IMR-90 (cell line): ENCODE measurements at regions not wholly inside any gene's neighbourhood (a gene's known extent, or its start where the extent isn't known, plus 50 kb on each side); places are given as distances from the start of the nearest gene placed in this dataset.

Experiments used
- ATAC-seq: fragments of 200-7000 bp; cut with Tn5 transposase; 2 replicates; pipeline ENCODE4 v1.9.1; 2020; ENCODE audit warnings: low read depth, mild to moderate bottlenecking, moderate library complexity
- BruUV-seq: library from RNA; stranded (reverse); fragments of 400-500 nt; replicated peaks from 2 replicates; lab custom pipeline; 2021; lab: Mats Ljungman, UMichigan
- CTCF ChIA-PET: fragments of 300-600 bp; formaldehyde crosslinking; extraction: SDS; loops from one replicate; lab custom pipeline; 2021; ENCODE audit warnings: antibody characterized with exemption; lab: Yijun Ruan, JAX
- POLR2A ChIA-PET: fragments of 300-600 bp; sonication (Branson Sonifier 250); formaldehyde crosslinking; loops from one replicate; lab custom pipeline; 2022; ENCODE audit warnings: antibody characterized with exemption; ENCODE audit not compliant: unreplicated experiment; lab: Charles Lee
- DNase-seq: peaks from one replicate; pipeline ENCODE4 v3.0.0; 2013
- H2AFZ ChIP-seq: replicated peaks from 2 replicates; pipeline ENCODE3; 2013; ENCODE audit warnings: low read length, mild to moderate bottlenecking; ENCODE audit not compliant: poor library complexity
- H2AK5ac ChIP-seq: 2 replicates; pipeline ENCODE4 v1.6.1; 2013; ENCODE audit warnings: low read depth, low read length, inconsistent platforms
- H2AK9ac ChIP-seq: replicated peaks from 2 replicates; pipeline ENCODE3; 2013; ENCODE audit warnings: mild to moderate bottlenecking, low read depth, low read length, moderate library complexity; ENCODE audit not compliant: poor library complexity
- H2BK120ac ChIP-seq: 2 replicates; pipeline ENCODE4 v1.6.1; 2013; ENCODE audit warnings: low read depth, low read length, inconsistent platforms
- H2BK15ac ChIP-seq: 3 replicates; pipeline ENCODE4 v1.6.1; 2013; ENCODE audit warnings: low read depth, low read length, inconsistent platforms
- H2BK20ac ChIP-seq: 2 replicates; pipeline ENCODE4 v1.6.1; 2013; ENCODE audit warnings: low read depth, mild to moderate bottlenecking, inconsistent platforms, low read length, moderate library complexity
- H2BK5ac ChIP-seq: 2 replicates; pipeline ENCODE4 v1.6.1; 2013; ENCODE audit warnings: mild to moderate bottlenecking, low read depth, low read length, inconsistent platforms; ENCODE audit not compliant: poor library complexity, severe bottlenecking
- H3K14ac ChIP-seq: replicated peaks from 2 replicates; pipeline ENCODE4 v1.6.1; 2013; ENCODE audit warnings: low read depth, low read length, inconsistent platforms
- H3K18ac ChIP-seq: 2 replicates; pipeline ENCODE4 v1.6.1; 2013; ENCODE audit warnings: low read depth, low read length, control low read depth
- H3K23ac ChIP-seq: 2 replicates; pipeline ENCODE4 v1.6.1; 2013; ENCODE audit warnings: low read depth, low read length, inconsistent platforms
- H3K27ac ChIP-seq: 2 replicates; pipeline ENCODE4 v1.5.1; 2013; ENCODE audit warnings: mild to moderate bottlenecking, control low read depth, low read length; ENCODE audit not compliant: insufficient read depth
- H3K27me3 ChIP-seq: 2 replicates; pipeline ENCODE4 v1.6.1; 2013; ENCODE audit warnings: low read length; ENCODE audit not compliant: control insufficient read depth, insufficient read depth
- H3K36me3 ChIP-seq: 2 replicates; pipeline ENCODE4 v1.6.1; 2013; ENCODE audit warnings: low read length, mixed read lengths; ENCODE audit not compliant: control insufficient read depth, insufficient read depth
- H3K4ac ChIP-seq: 2 replicates; pipeline ENCODE4 v1.6.1; 2013; ENCODE audit warnings: low read depth, low read length, inconsistent platforms
- H3K4me1 ChIP-seq: 2 replicates; pipeline ENCODE4 v1.6.1; 2013; ENCODE audit warnings: low read length, mixed read lengths; ENCODE audit not compliant: control insufficient read depth, insufficient read depth
- H3K4me2 ChIP-seq: 2 replicates; pipeline ENCODE4 v1.6.1; 2013; ENCODE audit warnings: low read depth, mild to moderate bottlenecking, control low read depth, low read length, moderate library complexity
- H3K4me3 ChIP-seq: 2 replicates; pipeline ENCODE4 v1.5.1; 2013; ENCODE audit warnings: low read depth, mild to moderate bottlenecking, control low read depth, low read length, moderate library complexity; ENCODE audit not compliant: insufficient read depth
- H3K56ac ChIP-seq: 2 replicates; pipeline ENCODE4 v1.6.1; 2013; ENCODE audit warnings: low read length, inconsistent platforms; ENCODE audit not compliant: insufficient read depth; ENCODE audit errors: extremely low read depth
- H3K79me1 ChIP-seq, 2 experiments: 2 replicates each; pipeline ENCODE4 v1.6.1; 2013; ENCODE audit warnings: low read length in 2 of 2, inconsistent platforms in 1 of 2, low read depth in 1 of 2
- H3K9ac ChIP-seq: 2 replicates; pipeline ENCODE4 v1.6.1; 2013; ENCODE audit warnings: low read depth, low read length, control low read depth
- H3K9me1 ChIP-seq: 2 replicates; pipeline ENCODE4 v1.6.1; 2013; ENCODE audit warnings: low read length, inconsistent platforms; ENCODE audit not compliant: insufficient read depth
- H3K9me3 ChIP-seq: 2 replicates; pipeline ENCODE4 v1.6.1; 2013; ENCODE audit warnings: low read length; ENCODE audit not compliant: control insufficient read depth, insufficient read depth
- H4K20me1 ChIP-seq: 2 replicates; pipeline ENCODE4 v1.6.1; 2013; ENCODE audit warnings: low read length, inconsistent platforms; ENCODE audit not compliant: insufficient read depth
- H4K5ac ChIP-seq: 2 replicates; pipeline ENCODE4 v1.6.1; 2013; ENCODE audit warnings: mild to moderate bottlenecking, low read depth, low read length, control low read depth
- H4K8ac ChIP-seq, 2 experiments: 2 replicates each; pipeline ENCODE4 v1.6.1; 2013; ENCODE audit warnings: low read depth in 2 of 2, low read length in 2 of 2, control low read depth in 1 of 2, inconsistent platforms in 1 of 2
- H4K91ac ChIP-seq: 2 replicates; pipeline ENCODE4 v1.6.1; 2013; ENCODE audit warnings: low read depth, low read length, inconsistent platforms; ENCODE audit not compliant: insufficient read depth
- CHD1 ChIP-seq: IDR thresholded peaks from 2 replicates; pipeline ENCODE4 v1.6.1; 2012; ENCODE audit warnings: low read depth, low read length, improper control_type of control experiment
- FOS ChIP-seq: fragments of 150-350 bp; IDR thresholded peaks from 2 replicates; pipeline ENCODE4 v1.6.1; 2016; ENCODE audit warnings: low read depth, low read length
- MXI1 ChIP-seq: IDR thresholded peaks from 2 replicates; pipeline ENCODE4 v1.6.1; 2012; ENCODE audit warnings: low read depth, mild to moderate bottlenecking, low read length, moderate library complexity, borderline replicate concordance
- WGBS, 2 experiments: methylation state at CpG; one replicate each; pipeline versions ENCODE4 v1.1.5 to v1.1.7; 2013; ENCODE audit warnings: missing lambda C conversion rate in 2 of 2; ENCODE audit not compliant: insufficient read length in 1 of 2; ENCODE audit errors: extremely low coverage in 2 of 2; 5-methylcytosine and 5-hydroxymethylcytosine counted together
- dilution Hi-C: fragments of 300-500 bp; cut with HindIII; formaldehyde crosslinking; loops from one replicate; pipeline ENCODE4 v1.14.3; 2018; ENCODE audit warnings: low sequenced_read_pairs; ENCODE audit not compliant: unreplicated experiment
- in situ Hi-C: fragments of 300-500 bp; cut with MboI; formaldehyde crosslinking; loops from 3 replicates; pipeline ENCODE4 v1.14.3; 2019; ENCODE audit warnings: low sequenced_read_pairs, inconsistent platforms, mixed read lengths
- intact Hi-C: fragments of 100-400 bp; cut with micrococcal nuclease; formaldehyde crosslinking; loops from 2 replicates; pipeline ENCODE4 v1.10.0; 2022
- TF ChIP-seq, protein P1 (sequence below): fragments of 150-350 bp; IDR thresholded peaks from 2 replicates; pipeline ENCODE4 v1.6.1; 2017; ENCODE audit warnings: mild to moderate bottlenecking, antibody characterized with exemption, low read length, low read depth

DNA sequence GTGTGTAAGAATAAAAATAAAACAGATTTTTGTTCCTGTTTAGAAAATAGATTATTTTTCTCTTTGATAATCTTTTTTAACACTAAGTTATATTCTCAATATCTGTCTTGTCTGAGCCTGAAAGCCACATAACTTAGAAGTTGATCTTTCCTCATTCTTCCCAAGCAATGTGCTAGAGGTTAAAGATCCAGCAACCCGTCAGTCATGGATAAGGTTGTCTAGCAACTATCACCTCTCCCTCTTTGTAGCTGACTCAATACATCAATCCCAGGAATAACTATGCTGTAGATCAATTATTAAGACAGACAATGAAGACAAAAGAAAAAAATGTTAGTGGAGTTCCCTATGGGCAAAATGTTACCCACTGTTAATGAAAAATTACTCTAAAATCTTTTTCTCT, 813.1 kb upstream of the CCDC179 start:
- no CpG with 5 or more reads among the region's 1 CpG for WGBS, 2 experiments
- Histone ChIP-seq H2AFZ (no peak overlapping the region), H2AK9ac (no peak overlapping the region), H4K91ac (no peak overlapping the region), H3K79me1 (no peaks in the 10 kb centered on the region), H3K27ac (no peak overlapping the region), H3K4me1 (no peaks in the 10 kb centered on the region), H3K4me3 (no peak overlapping the region), H3K4me2 (no peak overlapping the region), H2BK120ac (no peak overlapping the region), H3K14ac (no peak overlapping the region), H3K23ac (no peak overlapping the region), H3K56ac (no peak overlapping the region), H4K20me1 (no peaks in the 10 kb centered on the region), H4K5ac (no peak overlapping the region), H3K9ac (no peak overlapping the region), H4K8ac (no peak overlapping the region), H2BK5ac (no peak overlapping the region), H2BK20ac (no peak overlapping the region), H3K27me3 (no peaks in the 10 kb centered on the region), H3K9me3 (no peaks in the 10 kb centered on the region), H2BK15ac (no peak overlapping the region), H3K36me3 (no peaks in the 10 kb centered on the region), H2AK5ac (no peak overlapping the region), H3K18ac (no peak overlapping the region), H3K4ac (no peak overlapping the region), H3K9me1 (no peaks in the 10 kb centered on the region)
- intact Hi-C loops (no loop called here), dilution Hi-C loops (no loop called here), in situ Hi-C loops (no loop called here)
- ATAC-seq, result no peak
- CTCF ChIA-PET, result no interaction called here
- POLR2A ChIA-PET, result no interaction called here
- TF ChIP-seq CHD1 (no peak), FOS (no peak), MXI1 (no peak)
- TF ChIP-seq, protein P1, sequence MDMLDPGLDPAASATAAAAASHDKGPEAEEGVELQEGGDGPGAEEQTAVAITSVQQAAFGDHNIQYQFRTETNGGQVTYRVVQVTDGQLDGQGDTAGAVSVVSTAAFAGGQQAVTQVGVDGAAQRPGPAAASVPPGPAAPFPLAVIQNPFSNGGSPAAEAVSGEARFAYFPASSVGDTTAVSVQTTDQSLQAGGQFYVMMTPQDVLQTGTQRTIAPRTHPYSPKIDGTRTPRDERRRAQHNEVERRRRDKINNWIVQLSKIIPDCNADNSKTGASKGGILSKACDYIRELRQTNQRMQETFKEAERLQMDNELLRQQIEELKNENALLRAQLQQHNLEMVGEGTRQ, result no peak
- no TSS peak for BruUV-seq
- no peak for DNase-seq
